Lower leg skin (tissue), 4 donors: ENCODE measurements at regions not wholly inside any gene's neighbourhood (a gene's known extent, or its start where the extent isn't known, plus 50 kb on each side); places are given as distances from the start of the nearest gene placed in this dataset.

Source experiments
- DNase-seq, 2 donors: peaks; one replicate each; pipeline ENCODE4 v3.0.0-alpha.2; 2019; ENCODE audit warnings: low spot score in 2 of 2
- H3K4me3 ChIP-seq: fragments of 200-600 bp; sonication (generic); 2 replicates; pipeline ENCODE4 v1.5.1; 2017; ENCODE audit warnings: mild to moderate bottlenecking, low read depth; ENCODE audit not compliant: poor library complexity, severe bottlenecking
- POLR2A ChIP-seq, 2 donors: fragments of 450-650 bp; IDR thresholded peaks; one replicate each; pipeline ENCODE4 v1.6.1; 2016 to 2017; ENCODE audit warnings: antibody characterized with exemption in 2 of 2, mild to moderate bottlenecking in 1 of 2, moderate library complexity in 1 of 2
- WGBS, 2 donors: methylation state at CpG; one replicate each; pipeline ENCODE4 v1.1.5; 2018; 5-methylcytosine and 5-hydroxymethylcytosine counted together
- intact Hi-C: fragments of 100-400 bp; cut with DNase I; formaldehyde crosslinking; loops from one replicate; pipeline ENCODE4 v1.15.0; 2023; ENCODE audit warnings: low total_unique reads
- TF ChIP-seq, protein P1 (sequence below), 3 donors: fragments of 450-650 bp; IDR thresholded peaks; one replicate each; pipeline ENCODE4 v1.5.1; 2016; ENCODE audit warnings: antibody characterized with exemption in 3 of 3, mild to moderate bottlenecking in 3 of 3, moderate library complexity in 2 of 3

DNA sequence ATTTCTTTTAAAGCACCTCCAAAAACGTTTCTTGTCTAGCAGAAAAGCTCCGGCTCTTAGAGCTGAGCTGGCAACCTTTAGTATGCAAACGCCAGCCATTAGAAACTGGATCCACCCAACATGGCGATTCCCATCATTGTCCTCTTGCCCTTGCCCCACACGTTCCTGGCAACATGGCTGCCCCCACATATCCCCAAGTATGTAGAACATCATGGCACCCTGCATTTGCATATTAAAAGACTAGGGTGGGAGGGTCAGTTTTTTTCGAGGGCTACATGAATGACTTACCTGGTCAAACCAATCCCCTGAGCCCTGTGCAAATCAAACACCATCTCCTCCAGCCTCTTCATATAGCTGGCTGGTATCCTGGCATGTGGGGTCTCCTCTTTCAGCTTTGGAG, 82.2 kb upstream of the HELT start:
- DNase-seq: peak in 1 of 2 donors; percentile 7
- TF ChIP-seq, protein P1, sequence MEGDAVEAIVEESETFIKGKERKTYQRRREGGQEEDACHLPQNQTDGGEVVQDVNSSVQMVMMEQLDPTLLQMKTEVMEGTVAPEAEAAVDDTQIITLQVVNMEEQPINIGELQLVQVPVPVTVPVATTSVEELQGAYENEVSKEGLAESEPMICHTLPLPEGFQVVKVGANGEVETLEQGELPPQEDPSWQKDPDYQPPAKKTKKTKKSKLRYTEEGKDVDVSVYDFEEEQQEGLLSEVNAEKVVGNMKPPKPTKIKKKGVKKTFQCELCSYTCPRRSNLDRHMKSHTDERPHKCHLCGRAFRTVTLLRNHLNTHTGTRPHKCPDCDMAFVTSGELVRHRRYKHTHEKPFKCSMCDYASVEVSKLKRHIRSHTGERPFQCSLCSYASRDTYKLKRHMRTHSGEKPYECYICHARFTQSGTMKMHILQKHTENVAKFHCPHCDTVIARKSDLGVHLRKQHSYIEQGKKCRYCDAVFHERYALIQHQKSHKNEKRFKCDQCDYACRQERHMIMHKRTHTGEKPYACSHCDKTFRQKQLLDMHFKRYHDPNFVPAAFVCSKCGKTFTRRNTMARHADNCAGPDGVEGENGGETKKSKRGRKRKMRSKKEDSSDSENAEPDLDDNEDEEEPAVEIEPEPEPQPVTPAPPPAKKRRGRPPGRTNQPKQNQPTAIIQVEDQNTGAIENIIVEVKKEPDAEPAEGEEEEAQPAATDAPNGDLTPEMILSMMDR (IDR thresholded peaks at IDR 0.05): no peak
- no peak for TF ChIP-seq POLR2A (IDR thresholded peaks at IDR 0.05)
- 58 to 64% methylated on average over 5 of the region's 6 CpGs for WGBS, 2 donors
- no peak overlapping the region for H3K4me3 ChIP-seq
- intact Hi-C loops: no loop called here

DNA sequence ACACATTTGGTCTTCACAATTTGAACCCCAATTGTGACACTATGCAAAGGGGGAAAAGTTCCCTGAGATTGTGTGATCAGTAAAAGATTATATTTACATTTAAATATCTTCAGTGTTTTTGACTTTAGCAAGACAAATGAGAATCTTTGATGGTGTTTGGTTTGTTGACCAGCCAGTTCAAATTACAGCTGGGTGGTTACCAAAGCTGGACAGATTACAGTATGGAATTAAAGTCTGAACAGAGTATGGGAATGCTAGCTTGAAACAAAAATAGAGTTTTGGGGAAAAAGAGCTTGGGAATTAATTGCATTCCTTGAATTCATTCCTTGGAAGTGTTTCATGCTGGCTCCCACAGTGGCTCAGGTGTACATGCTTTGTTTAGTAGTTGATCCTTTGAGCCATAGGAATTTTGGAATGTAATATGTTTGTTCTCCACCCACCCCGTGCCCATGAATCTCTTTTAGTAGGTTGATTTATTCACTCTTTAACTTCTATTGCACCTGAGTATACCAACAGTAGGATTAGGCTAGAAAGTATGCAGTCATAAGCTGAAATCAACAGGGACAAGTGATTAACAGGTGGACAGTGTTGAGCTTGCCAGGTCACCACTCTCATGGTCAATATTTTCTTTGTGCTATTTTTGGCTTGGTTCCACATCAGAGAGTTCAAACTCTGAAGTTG, 81.1 kb upstream of the HELT start:
- TF ChIP-seq POLR2A (IDR thresholded peaks at IDR 0.05): no peak
- TF ChIP-seq, protein P1 (IDR thresholded peaks at IDR 0.05): no peak
- intact Hi-C loops: no loop called here
- H3K4me3 ChIP-seq: no peak overlapping the region
- no peak for DNase-seq
- WGBS, 2 donors: 18 to 19% methylated on average over 1 of the region's 1 CpG

GRCh38 chr4:184937745-184938144, 80.5 kb upstream of the HELT start:
- 33 to 36% methylated on average over 10 of the region's 10 CpGs for WGBS, 2 donors
- no peak for DNase-seq
- TF ChIP-seq, protein P1 (IDR thresholded peaks at IDR 0.05): no peak
- no peak for TF ChIP-seq POLR2A (IDR thresholded peaks at IDR 0.05)
- intact Hi-C loops: no loop called here
- no peak overlapping the region for H3K4me3 ChIP-seq

DNA sequence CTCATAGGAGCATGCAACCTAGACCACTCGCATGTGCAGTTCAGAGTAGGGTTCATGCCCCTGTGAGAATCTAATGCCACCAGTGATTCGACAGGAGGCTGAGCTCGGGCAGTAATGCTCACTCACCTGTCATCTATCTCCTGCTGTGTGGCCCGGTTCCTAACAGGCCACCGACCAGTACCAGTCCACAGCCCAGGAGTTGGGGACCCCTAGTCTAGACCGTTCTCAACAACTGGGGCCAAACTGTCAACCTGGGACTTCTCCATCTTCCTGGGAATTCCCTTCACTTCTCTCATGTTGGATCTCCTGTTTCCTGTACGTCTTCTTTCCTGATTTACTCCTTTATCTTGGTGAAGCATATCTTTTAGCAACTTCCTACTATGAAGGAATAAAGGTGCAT, 79.4 kb upstream of the HELT start:
- intact Hi-C loops: no loop called here
- TF ChIP-seq, protein P1 (IDR thresholded peaks at IDR 0.05): no peak
- TF ChIP-seq POLR2A (IDR thresholded peaks at IDR 0.05): no peak
- no peak for DNase-seq
- WGBS, 2 donors: 93 to 97% methylated on average over 7 of the region's 7 CpGs
- no peak overlapping the region for H3K4me3 ChIP-seq

GRCh38 chr4:184939978-184940377, 78.3 kb upstream of the HELT start:
- H3K4me3 ChIP-seq: no peak overlapping the region
- no peak for TF ChIP-seq POLR2A (IDR thresholded peaks at IDR 0.05)
- TF ChIP-seq, protein P1 (IDR thresholded peaks at IDR 0.05): no peak
- no peak for DNase-seq
- intact Hi-C loops: no loop called here
- 45 to 46% methylated on average over 2 of the region's 2 CpGs for WGBS, 2 donors

- no peak overlapping the region for H3K4me3 ChIP-seq
- intact Hi-C loops: no loop called here
- 85 to 86% methylated on average over 8 of the region's 8 CpGs for WGBS, 2 donors
- no peak for DNase-seq
- TF ChIP-seq POLR2A (IDR thresholded peaks at IDR 0.05): no peak
- TF ChIP-seq, protein P1 (IDR thresholded peaks at IDR 0.05): no peak
These were observed 77.8 kb upstream of the HELT start for GRCh38 chr4:184940500-184940899.
